Progenitor cell of endocrine pancreas (in vitro differentiated cells): ENCODE measurements at regions not wholly inside any gene's neighbourhood (a gene's known extent, or its start where the extent isn't known, plus 50 kb on each side); places are given as distances from the start of the nearest gene placed in this dataset.

ENCODE experiments used
- DNase-seq: peaks from one replicate; pipeline ENCODE4 v3.0.0; 2021; ENCODE audit warnings: low spot score; ENCODE audit not compliant: unreplicated experiment
- H3K27ac Mint-ChIP-seq: 2 replicates; pipeline ENCODE4 v1.8.0; 2021; ENCODE audit warnings: mild to moderate bottlenecking, moderate library complexity, mixed read lengths
- H3K27me3 Mint-ChIP-seq: 2 replicates; pipeline ENCODE4 v1.8.0; 2021; ENCODE audit warnings: mixed read lengths
- H3K36me3 Mint-ChIP-seq: 2 replicates; pipeline ENCODE4 v1.8.0; 2022; ENCODE audit warnings: mixed read lengths; ENCODE audit not compliant: insufficient read depth
- H3K4me1 Mint-ChIP-seq: 2 replicates; pipeline ENCODE4 v1.8.0; 2021; ENCODE audit warnings: low read depth, mixed read lengths
- H3K4me3 Mint-ChIP-seq: 2 replicates; pipeline ENCODE4 v1.8.0; 2021; ENCODE audit warnings: low read depth, mild to moderate bottlenecking, moderate library complexity, mixed read lengths
- H3K9me3 Mint-ChIP-seq: 2 replicates; pipeline ENCODE4 v1.8.0; 2021; ENCODE audit warnings: low read depth, mixed read lengths
- TF ChIP-seq, protein P1 (sequence below): fragments of 200-600 bp; sonication (generic); IDR thresholded peaks from one replicate; pipeline ENCODE4 v1.5.0; 2021; ENCODE audit warnings: antibody characterized with exemption, mild to moderate bottlenecking; ENCODE audit not compliant: unreplicated experiment

DNA sequence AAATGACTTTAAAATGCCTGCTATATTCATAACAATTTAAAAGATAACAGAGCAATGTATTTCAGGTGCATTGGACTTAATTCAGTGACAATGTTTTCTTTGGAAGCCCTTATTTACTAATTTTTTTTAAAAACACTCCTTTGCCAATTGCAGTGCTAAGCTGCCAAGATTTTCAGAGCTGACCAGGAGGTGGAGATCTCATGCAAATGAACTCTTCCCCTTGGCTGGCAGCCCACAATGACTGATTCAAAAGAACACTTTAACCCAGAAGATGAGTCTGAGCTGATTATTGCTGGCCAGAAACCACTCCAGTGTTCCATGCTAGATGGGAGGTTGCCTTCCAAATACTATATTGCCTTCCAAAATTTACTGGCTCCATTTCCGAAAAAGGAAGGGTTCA is 128.3 kb upstream of the CCNH start:
- no peak for DNase-seq
- no peak overlapping the region for H3K4me3 Mint-ChIP-seq
- no peak overlapping the region for H3K27ac Mint-ChIP-seq
- H3K9me3 Mint-ChIP-seq = no peaks in the 10 kb centered on the region
- no peaks in the 10 kb centered on the region for H3K36me3 Mint-ChIP-seq
- TF ChIP-seq, protein P1, sequence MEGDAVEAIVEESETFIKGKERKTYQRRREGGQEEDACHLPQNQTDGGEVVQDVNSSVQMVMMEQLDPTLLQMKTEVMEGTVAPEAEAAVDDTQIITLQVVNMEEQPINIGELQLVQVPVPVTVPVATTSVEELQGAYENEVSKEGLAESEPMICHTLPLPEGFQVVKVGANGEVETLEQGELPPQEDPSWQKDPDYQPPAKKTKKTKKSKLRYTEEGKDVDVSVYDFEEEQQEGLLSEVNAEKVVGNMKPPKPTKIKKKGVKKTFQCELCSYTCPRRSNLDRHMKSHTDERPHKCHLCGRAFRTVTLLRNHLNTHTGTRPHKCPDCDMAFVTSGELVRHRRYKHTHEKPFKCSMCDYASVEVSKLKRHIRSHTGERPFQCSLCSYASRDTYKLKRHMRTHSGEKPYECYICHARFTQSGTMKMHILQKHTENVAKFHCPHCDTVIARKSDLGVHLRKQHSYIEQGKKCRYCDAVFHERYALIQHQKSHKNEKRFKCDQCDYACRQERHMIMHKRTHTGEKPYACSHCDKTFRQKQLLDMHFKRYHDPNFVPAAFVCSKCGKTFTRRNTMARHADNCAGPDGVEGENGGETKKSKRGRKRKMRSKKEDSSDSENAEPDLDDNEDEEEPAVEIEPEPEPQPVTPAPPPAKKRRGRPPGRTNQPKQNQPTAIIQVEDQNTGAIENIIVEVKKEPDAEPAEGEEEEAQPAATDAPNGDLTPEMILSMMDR = no peak
- no peaks in the 10 kb centered on the region for H3K27me3 Mint-ChIP-seq
- peaks cover 5% of the 10 kb centered on the region for H3K4me1 Mint-ChIP-seq

DNA sequence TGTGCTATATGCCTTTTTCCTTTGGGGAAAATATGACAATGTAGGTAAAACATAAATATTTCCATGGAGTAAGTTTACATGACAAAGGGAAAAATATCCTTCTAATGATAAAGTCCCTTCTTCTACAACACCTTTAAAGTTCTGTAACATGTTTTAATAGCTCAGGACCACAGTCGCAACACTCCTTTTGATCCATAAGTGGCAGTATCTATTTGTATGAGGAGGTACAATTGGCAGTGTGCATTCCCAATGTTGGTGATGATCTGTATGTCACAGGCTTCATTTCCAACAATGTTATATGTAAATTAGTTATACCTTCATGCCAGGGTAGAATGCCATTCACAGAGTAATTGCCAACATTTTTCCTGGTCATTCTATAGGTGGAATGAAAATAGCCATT is 127.1 kb upstream of the CCNH start:
- Mint-ChIP-seq H3K36me3 (no peaks in the 10 kb centered on the region), H3K9me3 (no peaks in the 10 kb centered on the region)

DNA sequence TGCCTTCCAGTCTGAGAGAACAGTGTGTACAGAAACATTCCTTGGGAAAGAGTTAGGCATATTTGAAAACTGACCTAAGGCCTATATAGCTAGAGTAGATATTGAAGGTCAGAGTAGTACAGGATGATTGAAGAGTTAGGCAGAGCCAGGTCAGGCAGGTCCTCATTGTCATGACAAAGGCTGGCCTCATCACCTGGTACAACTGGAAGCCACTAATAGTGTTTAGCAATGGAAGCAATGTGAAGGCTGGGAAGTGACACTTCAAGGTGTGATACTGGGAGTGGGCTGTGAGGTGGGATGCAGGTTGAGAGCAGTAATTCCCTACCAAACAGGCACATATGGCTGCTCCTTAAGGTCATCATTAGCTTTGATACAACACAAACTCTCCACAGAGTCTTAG is 123.6 kb upstream of the CCNH start:
- H3K36me3 Mint-ChIP-seq = no peaks in the 10 kb centered on the region
- no peak for DNase-seq
- TF ChIP-seq, protein P1 = no peak
- no peaks in the 10 kb centered on the region for H3K27me3 Mint-ChIP-seq
- no peak overlapping the region for H3K4me3 Mint-ChIP-seq
- H3K9me3 Mint-ChIP-seq = no peaks in the 10 kb centered on the region
- peaks cover 14% of the 10 kb centered on the region for H3K4me1 Mint-ChIP-seq
- no peak overlapping the region for H3K27ac Mint-ChIP-seq

More for the DNA sequence above, 127.1 kb upstream of the CCNH start:
- peaks cover 6% of the 10 kb centered on the region for H3K4me1 Mint-ChIP-seq
- no peak for DNase-seq
- no peaks in the 10 kb centered on the region for H3K27me3 Mint-ChIP-seq
- H3K4me3 Mint-ChIP-seq = no peak overlapping the region
- H3K27ac Mint-ChIP-seq = no peak overlapping the region
- TF ChIP-seq, protein P1 = no peak

- TF ChIP-seq, protein P1 = no peak
- Mint-ChIP-seq H3K4me1 (peaks cover 15% of the 10 kb centered on the region), H3K27me3 (no peaks in the 10 kb centered on the region), H3K9me3 (no peaks in the 10 kb centered on the region), H3K36me3 (no peaks in the 10 kb centered on the region), H3K27ac (no peak overlapping the region), H3K4me3 (no peak overlapping the region)
- DNase-seq = no peak
Measured at GRCh38 chr5:87535706-87536105, 123.0 kb upstream of the CCNH start.

DNA sequence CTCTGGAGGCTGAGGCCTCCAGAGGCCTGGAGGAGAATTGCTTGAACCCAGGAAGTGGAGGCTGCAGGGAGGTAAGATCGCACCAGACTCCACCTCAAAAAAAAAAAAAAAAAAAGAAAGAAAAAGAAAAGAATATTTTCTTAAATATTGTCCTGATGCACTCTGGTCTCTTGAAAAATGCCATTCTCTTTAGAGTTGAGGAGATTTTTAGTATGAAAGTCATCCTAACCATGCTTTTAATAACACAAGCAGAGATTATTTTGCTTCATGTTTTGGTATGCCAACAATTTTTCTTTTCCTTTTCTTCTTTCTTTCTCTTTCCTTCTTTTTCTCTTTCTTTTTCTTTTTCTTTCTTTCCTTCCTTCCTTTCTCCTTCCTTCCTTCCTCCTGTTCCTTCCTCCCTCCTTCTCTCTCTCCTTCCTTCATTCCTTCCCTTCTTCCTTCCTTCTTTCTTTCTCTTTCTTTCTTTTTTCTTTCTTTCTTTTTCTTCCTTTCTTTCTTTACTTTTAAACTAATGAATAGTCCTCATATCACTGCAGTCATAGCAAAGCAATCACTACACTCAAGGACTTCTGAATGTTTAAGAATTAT is 116.9 kb upstream of the CCNH start:
- no peaks in the 10 kb centered on the region for H3K9me3 Mint-ChIP-seq
- no peak for DNase-seq
- H3K4me3 Mint-ChIP-seq = no peak overlapping the region
- TF ChIP-seq, protein P1 = no peak
- no peak overlapping the region for H3K27ac Mint-ChIP-seq
- H3K36me3 Mint-ChIP-seq = no peaks in the 10 kb centered on the region
- H3K4me1 Mint-ChIP-seq = peaks cover 9% of the 10 kb centered on the region
- H3K27me3 Mint-ChIP-seq = no peaks in the 10 kb centered on the region
